Dermis blood vessel endothelial cell (primary cell): ENCODE measurements at regions not wholly inside any gene's neighbourhood (a gene's known extent, or its start where the extent isn't known, plus 50 kb on each side); places are given as distances from the start of the nearest gene placed in this dataset.
"Not testable (repeated sequence)": the region's sequence is repeated elsewhere in the genome, so short reads cannot be mapped to it uniquely, and the experiment has no call there.

Source experiments
- DNase-seq: peaks from one replicate; pipeline ENCODE4 v3.0.0; 2010

- DNase-seq, result no peak
Observed at GRCh38 chr2:19646987-19647386, 254.8 kb downstream of the TTC32 start.

GRCh38 chr2:19644763-19645162 lies 257.0 kb downstream of the TTC32 start:
- DNase-seq, result no peak

- no peak for DNase-seq
Observed at GRCh38 chr2:19643117-19643518, 258.7 kb downstream of the TTC32 start.

- no peak for DNase-seq
Observed at GRCh38 chr2:19642501-19642900, 259.3 kb downstream of the TTC32 start.

- no peak for DNase-seq
Observed at GRCh38 chr2:19635951-19636510, 265.8 kb downstream of the TTC32 start.

GRCh38 chr2:19632403-19632991 lies 269.3 kb downstream of the TTC32 start:
- no peak for DNase-seq

- DNase-seq, result no peak
Observed at GRCh38 chr2:19631871-19632270, 269.9 kb downstream of the TTC32 start.

- no peak for DNase-seq
Observed at GRCh38 chr2:19630921-19631320, 270.9 kb downstream of the TTC32 start.

GRCh38 chr2:19627359-19627758 lies 268.9 kb upstream of the OSR1 start:
- DNase-seq, result no peak

- DNase-seq, result peak; percentile 49
Observed at GRCh38 chr2:19623488-19623887, 265.1 kb upstream of the OSR1 start.

GRCh38 chr2:19617257-19617848 lies 258.9 kb upstream of the OSR1 start:
- no peak for DNase-seq

GRCh38 chr2:19615402-19615801 lies 257.0 kb upstream of the OSR1 start:
- DNase-seq, result not testable (repeated sequence)

- no peak for DNase-seq
Observed at GRCh38 chr2:19614066-19614465, 255.6 kb upstream of the OSR1 start.

- no peak for DNase-seq
Observed at GRCh38 chr2:19611491-19612332, 253.3 kb upstream of the OSR1 start.

GRCh38 chr2:19609266-19609665 lies 250.8 kb upstream of the OSR1 start:
- no peak for DNase-seq

- DNase-seq, result no peak
Observed at GRCh38 chr2:19607931-19608771, 249.7 kb upstream of the OSR1 start.

GRCh38 chr2:19607400-19607799 lies 249.0 kb upstream of the OSR1 start:
- no peak for DNase-seq

GRCh38 chr2:19600982-19601381 lies 242.6 kb upstream of the OSR1 start:
- no peak for DNase-seq

GRCh38 chr2:19600506-19600905 lies 242.1 kb upstream of the OSR1 start:
- no peak for DNase-seq

- no peak for DNase-seq
Observed at GRCh38 chr2:19598971-19599370, 240.5 kb upstream of the OSR1 start.

- no peak for DNase-seq
Observed at GRCh38 chr2:19592197-19592596, 233.8 kb upstream of the OSR1 start.

GRCh38 chr2:19589791-19590190 lies 231.4 kb upstream of the OSR1 start:
- no peak for DNase-seq

- DNase-seq, result no peak
Observed at GRCh38 chr2:19580830-19581229, 222.4 kb upstream of the OSR1 start.
